ENCODE measurements at regions not wholly inside any gene's neighbourhood (a gene's known extent, or its start where the extent isn't known, plus 50 kb on each side); places are given as distances from the start of the nearest gene placed in this dataset.
A peak's percentile ranks its signal among the peaks of the same experiment; 100 is the strongest.

DNA sequence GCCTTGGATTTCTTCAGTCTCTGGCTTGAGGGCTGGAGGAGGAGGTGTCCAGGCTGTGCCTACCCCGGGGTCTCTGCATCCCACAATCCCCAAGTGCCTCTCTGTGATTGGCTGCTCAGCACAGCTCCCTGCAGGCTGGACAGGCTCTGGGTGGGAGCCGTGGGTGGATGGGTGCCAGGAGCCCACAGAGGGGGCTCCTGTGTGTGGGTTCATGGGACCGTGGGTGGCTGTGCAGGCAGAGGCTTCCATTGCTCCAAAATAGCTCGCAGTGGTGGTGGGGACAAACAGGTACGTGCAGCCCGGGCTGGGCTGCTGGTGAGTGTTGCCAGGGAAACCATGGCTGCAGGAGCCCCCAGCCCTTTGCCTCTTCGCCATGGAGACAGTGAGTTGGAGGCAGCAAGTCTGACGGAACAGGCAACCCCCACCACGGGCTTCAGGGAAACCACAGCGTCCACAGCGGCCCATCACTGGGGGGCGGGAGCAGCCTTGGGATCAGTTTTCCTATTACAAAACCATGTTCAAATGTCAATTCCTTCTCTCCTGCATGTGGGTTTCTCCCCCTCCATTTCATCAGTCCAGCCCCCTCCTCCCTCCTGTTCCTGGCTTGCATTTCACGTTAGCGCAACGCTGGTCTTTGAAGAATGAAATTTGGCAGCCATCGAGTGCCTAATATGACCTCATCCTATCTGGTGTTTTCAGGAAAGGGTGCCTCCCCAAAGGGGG, 155.2 kb downstream of the TRIM29 start:
- no peak for DNase-seq (ENCODE audit: low read depth)

GRCh38 chr11:119980431-119980830, 157.5 kb downstream of the TRIM29 start:
- no peak for DNase-seq (ENCODE audit: low read depth)

GRCh38 chr11:119979701-119980100, 158.2 kb downstream of the TRIM29 start:
- DNase-seq (ENCODE audit: low read depth), result no peak

DNA sequence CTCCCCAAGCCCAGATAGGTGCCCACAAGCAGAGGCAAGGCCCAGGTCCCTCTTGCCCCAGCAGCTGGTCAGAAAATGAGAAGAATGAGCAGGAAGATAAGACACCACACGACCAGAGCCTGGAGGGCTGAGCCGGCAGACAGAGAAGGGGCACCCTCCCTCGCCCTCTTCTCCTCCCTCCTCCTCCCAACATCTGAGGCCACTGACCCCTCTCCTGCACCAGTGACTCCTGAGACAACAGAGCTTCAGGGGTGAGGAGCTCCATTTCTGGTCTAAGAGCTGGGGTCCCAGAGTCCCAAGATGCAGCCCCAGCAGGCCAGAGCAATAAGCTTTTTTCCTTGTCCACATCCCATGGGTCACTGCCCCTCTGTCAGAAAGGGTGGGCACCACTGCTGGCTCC, 159.2 kb downstream of the TRIM29 start:
- DNase-seq (ENCODE audit: low read depth), result no peak

- DNase-seq (ENCODE audit: low read depth), result no peak
These were observed 160.0 kb downstream of the TRIM29 start for GRCh38 chr11:119977881-119978280.

- DNase-seq (ENCODE audit: low read depth), result no peak
These were observed 160.4 kb downstream of the TRIM29 start for GRCh38 chr11:119977561-119977860.

- no peak for DNase-seq (ENCODE audit: low read depth)
These were observed 160.9 kb downstream of the TRIM29 start for GRCh38 chr11:119976805-119977560.

- no peak for DNase-seq (ENCODE audit: low read depth)
These were observed 162.3 kb downstream of the TRIM29 start for GRCh38 chr11:119975561-119976152.

DNA sequence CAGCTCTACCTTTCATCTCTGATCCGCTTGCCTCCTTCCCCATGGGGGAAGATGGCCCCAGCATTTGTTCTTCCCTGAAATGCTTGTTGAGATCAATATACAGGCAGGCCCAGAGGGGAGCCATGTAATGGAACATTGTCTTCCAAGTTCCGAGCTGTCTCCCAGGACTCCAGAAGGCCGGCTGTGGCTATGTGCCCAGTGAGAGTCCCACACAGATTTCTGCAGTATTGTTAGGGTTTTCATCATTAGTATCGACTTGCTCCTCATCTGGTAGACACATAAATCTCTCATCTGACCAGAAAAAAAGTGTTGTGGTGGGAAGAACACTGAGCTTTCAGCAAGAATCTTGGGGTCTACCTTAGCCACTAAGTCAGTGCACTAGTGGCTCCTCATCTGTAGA, 163.4 kb downstream of the TRIM29 start:
- DNase-seq (ENCODE audit: low read depth), result no peak

- no peak for DNase-seq (ENCODE audit: low read depth)
These were observed 163.9 kb downstream of the TRIM29 start for GRCh38 chr11:119974051-119974450.

DNA sequence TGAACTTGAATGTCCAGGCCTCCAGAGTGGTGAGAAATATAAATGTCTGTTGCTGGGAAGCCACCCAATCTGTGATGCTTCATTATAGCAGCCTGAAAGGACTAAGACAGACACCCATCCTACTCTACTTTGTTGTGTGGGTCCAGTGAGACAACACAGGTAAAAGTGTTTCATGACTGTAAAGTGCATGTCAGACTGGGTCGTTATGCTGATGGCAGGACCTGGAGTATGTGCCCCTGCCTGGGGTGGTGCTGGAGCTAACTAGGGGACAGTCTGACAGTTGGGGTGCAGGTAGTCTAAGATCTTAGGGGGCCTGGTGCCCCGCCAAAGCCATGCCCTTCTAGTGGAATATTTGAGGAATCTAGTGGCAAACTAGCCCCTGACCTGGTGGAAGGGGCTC, 165.6 kb downstream of the TRIM29 start:
- DNase-seq (ENCODE audit: low read depth), result no peak

DNA sequence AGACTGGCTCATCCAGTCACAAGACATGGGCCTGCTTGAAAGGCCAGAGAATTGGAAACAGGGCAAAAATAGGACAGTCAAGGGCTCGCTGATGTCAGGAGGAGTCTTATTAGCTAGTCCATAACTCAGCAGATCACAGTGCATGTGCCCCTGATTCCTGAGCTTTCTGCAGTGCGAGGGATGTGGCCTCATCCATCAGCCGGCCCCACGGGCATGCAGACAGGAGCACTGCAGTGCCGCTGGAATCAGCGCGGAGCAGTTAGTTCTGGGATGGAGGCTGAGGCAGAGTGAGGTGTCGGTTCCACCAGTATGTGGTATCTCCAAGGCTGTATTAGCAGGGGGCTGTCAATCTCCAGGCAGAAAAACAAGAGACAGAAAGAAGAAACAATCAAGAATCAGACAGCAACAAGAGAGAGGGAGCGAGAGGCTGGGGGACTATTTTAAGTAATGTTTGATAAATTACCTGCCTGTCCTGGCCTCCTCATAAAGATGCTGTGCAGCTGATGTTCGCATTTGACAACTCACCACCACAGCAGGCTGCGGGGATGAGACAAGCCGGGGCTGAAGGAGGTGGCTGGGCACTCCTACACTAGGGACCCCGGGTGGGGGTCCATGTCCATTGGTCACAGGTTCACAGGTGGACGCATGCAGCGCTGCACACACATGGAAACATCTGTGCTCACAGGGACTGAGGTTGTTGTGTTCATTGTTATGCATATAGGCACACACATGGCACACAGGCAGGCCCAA, 167.2 kb downstream of the TRIM29 start:
- no peak for DNase-seq (ENCODE audit: low read depth)

DNA sequence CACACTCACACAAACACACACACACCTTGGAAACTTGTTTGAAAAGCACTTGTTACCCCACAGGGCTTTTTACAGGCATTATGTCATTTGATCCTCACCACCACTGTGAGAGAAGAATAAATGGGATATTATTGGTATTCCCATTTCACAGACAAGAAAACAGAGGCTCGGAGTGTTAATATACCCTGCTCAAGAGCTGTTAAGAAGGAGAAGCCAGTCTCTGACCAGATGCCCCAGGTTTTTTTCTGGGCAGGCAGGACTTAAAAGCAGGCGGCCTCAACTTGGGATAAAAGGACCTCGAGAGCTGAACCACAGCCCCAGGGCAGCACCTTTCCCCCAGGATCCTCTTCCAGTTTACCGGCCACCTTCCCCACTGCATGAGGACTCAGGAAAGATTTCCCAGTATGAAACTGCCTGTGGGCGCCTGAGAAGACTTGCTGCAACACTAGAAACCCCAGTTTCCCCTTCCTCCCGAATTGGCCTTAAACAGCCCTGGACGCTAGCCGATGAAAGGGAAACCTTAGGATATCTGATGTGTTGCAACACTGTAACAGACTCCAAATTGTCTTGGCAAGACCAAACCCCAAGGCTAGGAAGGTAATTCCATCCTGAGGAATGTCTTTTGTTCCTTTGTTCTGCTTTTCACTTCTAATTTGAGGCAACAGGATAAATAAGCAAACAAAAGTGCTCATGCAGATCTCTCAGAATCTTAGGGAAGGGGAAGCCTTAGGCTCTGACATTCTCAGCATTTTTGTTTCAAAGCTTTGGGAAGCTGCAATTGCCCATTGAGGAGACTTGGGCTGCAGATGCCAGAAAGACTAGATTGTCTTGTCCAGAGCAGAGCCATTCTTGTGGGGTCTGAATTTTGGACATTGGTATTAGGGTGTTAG, 173.5 kb downstream of the TRIM29 start:
- no peak for DNase-seq (ENCODE audit: low read depth)

DNA sequence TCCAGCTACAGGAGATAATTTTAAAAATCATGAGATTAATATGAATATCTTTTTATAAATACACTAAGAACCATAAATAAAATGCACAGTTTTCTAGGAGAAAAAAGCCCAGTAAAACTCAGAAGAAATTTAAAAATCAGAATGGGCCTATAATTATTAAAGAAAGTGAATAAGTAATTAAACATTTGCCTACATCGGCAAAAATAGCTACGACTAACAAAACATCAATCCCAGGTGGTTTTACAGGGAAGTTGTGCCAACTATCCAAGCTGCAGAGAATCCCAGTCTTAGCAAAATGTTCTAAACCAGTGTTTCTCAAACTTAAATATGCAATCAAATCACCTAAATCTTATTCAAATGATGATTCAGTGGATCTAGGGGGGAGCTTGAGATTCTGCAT, 180.0 kb downstream of the TRIM29 start:
- DNase-seq (ENCODE audit: low read depth), result no peak

DNA sequence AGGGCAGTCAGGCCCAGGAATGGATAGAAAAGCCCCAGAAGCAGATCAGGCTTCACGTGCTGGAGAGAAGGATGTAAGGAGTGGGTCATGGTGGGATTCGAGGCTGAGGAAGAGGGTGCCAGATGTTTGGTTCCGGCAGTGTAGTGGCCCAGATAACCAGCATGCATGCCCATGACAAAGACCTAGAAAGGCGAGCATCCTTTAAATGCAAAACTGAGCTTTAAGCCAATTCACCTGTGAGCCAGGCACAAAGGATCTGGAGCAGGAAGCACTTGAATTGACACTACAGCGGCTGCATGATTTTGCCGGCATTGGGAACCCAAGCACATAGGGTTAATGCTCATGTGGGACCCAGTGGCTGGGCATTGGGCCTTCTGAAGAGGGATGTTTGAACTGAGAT, 185.5 kb downstream of the TRIM29 start:
- DNase-seq (ENCODE audit: low read depth), result no peak

- DNase-seq (ENCODE audit: low read depth), result no peak
These were observed 194.6 kb downstream of the TRIM29 start for GRCh38 chr11:119943298-119943655.

- DNase-seq (ENCODE audit: low read depth), result peak; percentile 3
These were observed 195.2 kb downstream of the TRIM29 start for GRCh38 chr11:119942583-119943297.

DNA sequence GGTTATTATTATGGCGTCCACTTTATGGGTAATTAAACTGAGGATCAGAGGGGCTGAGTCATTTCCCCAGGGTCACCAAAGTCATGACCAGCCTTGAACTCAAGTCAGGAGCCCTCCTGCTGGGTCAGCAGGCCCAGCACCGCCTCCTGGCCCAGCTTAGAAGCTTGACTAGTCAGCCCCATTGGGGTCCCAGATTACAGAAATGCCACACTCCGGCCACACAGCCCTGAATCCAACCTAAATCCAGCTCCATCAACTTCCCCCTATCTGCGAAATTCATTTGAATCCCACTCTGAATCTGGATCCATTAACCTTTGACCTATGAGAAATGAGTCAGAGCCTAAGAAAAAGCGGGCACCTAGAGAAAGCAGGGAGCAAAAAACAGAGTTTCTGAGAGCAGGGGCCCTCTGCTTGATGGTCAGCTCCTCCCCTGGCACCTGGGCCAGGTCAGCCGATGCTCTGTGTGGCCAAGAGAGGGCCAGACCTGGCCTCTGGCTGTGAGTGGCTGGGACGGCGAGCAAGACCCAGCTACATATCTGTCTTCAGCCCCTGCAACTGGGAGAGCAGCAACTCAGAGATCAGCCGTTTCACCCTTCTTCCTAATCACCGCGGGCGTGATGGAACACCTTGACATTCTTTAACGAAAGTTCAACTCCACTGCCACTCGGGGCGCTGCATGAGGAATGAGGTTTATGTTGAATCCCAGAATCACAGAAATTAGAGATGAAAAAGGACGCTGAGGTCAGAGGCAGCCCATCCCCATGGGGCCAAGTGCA, 196.1 kb downstream of the TRIM29 start:
- DNase-seq (ENCODE audit: low read depth), result no peak

GRCh38 chr11:119941171-119941570, 196.7 kb downstream of the TRIM29 start:
- no peak for DNase-seq (ENCODE audit: low read depth)

DNA sequence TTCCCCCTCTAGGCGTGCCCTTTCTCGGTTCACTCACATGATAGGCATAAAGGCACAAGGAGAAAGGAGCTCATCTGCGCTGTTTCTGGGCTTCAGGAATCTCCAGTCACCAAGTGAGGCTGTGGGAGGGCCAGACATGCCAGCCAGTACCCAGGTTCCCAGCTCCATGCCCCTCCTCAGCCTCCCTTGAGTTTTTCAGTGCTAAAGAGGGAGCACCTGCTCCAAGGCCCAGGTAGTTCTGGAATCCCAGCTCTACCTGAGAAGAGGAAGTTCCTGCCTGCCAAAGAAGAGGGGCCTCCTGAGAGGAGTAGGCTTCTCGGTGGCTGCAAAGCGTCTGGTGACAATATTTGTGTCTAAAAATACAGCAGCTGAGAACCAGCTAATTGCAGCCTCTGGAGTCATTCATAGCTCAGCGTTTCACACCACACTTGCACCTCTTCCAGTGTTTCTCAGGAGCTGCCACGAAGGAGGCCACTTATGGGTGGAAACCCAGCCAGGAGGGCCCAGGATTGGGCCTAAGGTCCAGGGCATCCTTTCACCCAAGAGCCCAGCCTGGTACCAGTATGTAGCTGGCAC, 197.4 kb downstream of the TRIM29 start:
- no peak for DNase-seq (ENCODE audit: low read depth)

Data from ELR (cell line).